ENCODE measurements at regions not wholly inside any gene's neighbourhood (a gene's known extent, or its start where the extent isn't known, plus 50 kb on each side); places are given as distances from the start of the nearest gene placed in this dataset.

- TF ChIP-seq ETV5 (CRISPR knock-in tag; IDR thresholded peaks at IDR 0.05; ENCODE audit: low read depth) (no peak), POLR2AphosphoS5 (IDR thresholded peaks at IDR 0.05; ENCODE audit: control insufficient read depth, insufficient read depth, low read depth, low read length) (no peak)
Observed at GRCh38 chr13:89082623-89083022, 1411.5 kb downstream of the SLITRK5 start.

All from K562 (cell line).